Cardiac muscle cell (in vitro differentiated cells and primary cell): ENCODE measurements at regions not wholly inside any gene's neighbourhood (a gene's known extent, or its start where the extent isn't known, plus 50 kb on each side); places are given as distances from the start of the nearest gene placed in this dataset.

Experiments
- DNase-seq, 2 donors: peaks; one replicate each; pipeline versions ENCODE4 v3.0.0 to v3.0.0-alpha.2; 2010 to 2017; ENCODE audit warnings: low read depth in 1 of 2, low spot score in 1 of 2
- H3K27ac ChIP-seq: fragments of 200-600 bp; sonication (generic); 2 replicates; pipeline ENCODE4 v1.5.1; 2016
- H3K27me3 ChIP-seq: fragments of 200-600 bp; sonication (generic); 2 replicates; pipeline ENCODE4 v1.6.0; 2016; ENCODE audit warnings: control low read depth
- H3K36me3 ChIP-seq: fragments of 200-600 bp; sonication (generic); 2 replicates; pipeline ENCODE4 v1.5.1; 2016; ENCODE audit warnings: control low read depth
- H3K4me1 ChIP-seq: fragments of 200-600 bp; sonication (generic); 2 replicates; pipeline ENCODE4 v1.8.1; 2017; ENCODE audit warnings: low read depth, mild to moderate bottlenecking, mixed run types
- H3K4me3 ChIP-seq: fragments of 200-600 bp; sonication (generic); 2 replicates; pipeline ENCODE4 v1.5.1; 2016; ENCODE audit warnings: mild to moderate bottlenecking
- H3K9me3 ChIP-seq: fragments of 200-600 bp; sonication (generic); 2 replicates; pipeline ENCODE4 v1.5.1; 2017; ENCODE audit warnings: low read depth, mild to moderate bottlenecking, control low read depth
- TF ChIP-seq, protein P1 (sequence below): IDR thresholded peaks from 2 replicates; pipeline ENCODE4 v1.5.1; 2012; ENCODE audit warnings: low read depth, mild to moderate bottlenecking, low read length

DNA sequence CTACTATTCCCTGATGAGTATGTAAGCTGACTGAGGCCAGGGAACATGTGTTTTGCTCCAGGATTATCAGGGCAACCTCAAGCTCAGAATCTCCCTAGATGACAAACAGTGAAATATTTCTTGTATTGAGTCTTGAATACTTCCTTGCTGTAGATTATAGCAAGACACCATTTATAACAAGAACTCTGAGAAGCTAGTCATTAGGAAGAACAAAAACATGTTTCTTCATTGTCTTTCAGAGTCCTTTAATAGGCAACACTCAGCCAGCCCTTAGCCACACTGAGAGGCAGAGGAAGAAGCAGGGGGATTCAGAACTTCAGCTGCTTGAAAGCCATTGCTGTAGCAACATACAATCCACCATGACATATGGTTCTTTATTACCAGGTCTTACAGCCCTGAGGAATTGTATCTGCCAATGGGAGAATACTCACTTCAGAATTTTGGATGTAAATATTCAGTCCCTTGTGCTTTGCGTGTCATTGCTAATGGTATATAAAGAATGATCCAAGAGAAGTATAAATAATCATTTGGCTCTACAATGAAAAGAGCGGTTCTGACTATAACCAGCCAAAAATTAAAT lies 117.5 kb upstream of the NCKAP5 start:
- Histone ChIP-seq H3K27me3 (no peaks in the 10 kb centered on the region), H3K4me1 (no peaks in the 10 kb centered on the region), H3K4me3 (no peak overlapping the region), H3K27ac (no peak overlapping the region), H3K36me3 (no peaks in the 10 kb centered on the region), H3K9me3 (no peaks in the 10 kb centered on the region)
- TF ChIP-seq, protein P1, sequence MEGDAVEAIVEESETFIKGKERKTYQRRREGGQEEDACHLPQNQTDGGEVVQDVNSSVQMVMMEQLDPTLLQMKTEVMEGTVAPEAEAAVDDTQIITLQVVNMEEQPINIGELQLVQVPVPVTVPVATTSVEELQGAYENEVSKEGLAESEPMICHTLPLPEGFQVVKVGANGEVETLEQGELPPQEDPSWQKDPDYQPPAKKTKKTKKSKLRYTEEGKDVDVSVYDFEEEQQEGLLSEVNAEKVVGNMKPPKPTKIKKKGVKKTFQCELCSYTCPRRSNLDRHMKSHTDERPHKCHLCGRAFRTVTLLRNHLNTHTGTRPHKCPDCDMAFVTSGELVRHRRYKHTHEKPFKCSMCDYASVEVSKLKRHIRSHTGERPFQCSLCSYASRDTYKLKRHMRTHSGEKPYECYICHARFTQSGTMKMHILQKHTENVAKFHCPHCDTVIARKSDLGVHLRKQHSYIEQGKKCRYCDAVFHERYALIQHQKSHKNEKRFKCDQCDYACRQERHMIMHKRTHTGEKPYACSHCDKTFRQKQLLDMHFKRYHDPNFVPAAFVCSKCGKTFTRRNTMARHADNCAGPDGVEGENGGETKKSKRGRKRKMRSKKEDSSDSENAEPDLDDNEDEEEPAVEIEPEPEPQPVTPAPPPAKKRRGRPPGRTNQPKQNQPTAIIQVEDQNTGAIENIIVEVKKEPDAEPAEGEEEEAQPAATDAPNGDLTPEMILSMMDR, result no peak
- no peak for DNase-seq

DNA sequence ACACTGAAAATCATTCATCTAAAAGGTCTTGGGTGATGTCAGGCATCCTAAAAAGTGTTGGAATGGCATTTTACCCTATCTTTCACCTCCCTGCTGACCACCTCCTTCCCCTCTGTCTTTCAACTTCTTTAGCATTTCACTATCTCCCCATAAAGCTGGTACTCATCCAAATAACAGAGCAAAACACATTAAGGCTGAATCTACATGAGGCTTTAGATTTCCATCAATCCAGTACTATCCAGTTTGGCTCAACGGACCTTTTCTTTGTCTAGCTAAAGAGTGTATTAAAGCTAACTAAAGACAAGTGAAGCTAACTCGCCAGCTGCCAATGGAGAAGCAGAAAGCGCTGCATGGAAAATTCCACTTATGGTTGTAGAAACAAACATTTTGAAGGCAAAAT lies 122.5 kb upstream of the NCKAP5 start:
- DNase-seq, result no peak
- TF ChIP-seq, protein P1, result no peak

DNA sequence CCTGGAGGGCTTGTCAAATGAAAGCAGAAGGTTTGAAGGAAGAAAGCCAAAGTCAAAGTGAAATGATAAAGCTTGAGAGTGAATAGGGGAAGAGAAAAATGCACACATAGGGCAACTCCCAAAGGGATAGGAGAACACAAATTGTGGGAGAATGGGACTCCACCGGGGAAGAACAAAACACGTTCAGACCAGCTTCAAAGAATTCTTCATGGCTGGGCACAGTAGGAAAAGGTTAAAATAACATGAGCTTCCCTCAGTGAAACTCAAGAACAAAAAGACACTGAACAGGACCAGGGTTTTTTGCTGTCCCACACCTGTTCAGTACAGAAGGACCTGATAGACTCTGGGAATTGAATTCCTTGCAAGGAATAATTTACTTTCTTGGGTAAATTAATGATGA lies 123.1 kb upstream of the NCKAP5 start:
- no peak overlapping the region for H3K4me3 ChIP-seq
- no peaks in the 10 kb centered on the region for H3K9me3 ChIP-seq
- no peak overlapping the region for H3K27ac ChIP-seq
- H3K27me3 ChIP-seq, result no peaks in the 10 kb centered on the region
- H3K4me1 ChIP-seq, result no peaks in the 10 kb centered on the region
- DNase-seq, result no peak
- H3K36me3 ChIP-seq, result no peaks in the 10 kb centered on the region
- TF ChIP-seq, protein P1, result no peak

More for the DNA sequence above, 122.5 kb upstream of the NCKAP5 start:
- H3K27ac ChIP-seq, result no peak overlapping the region
- no peaks in the 10 kb centered on the region for H3K9me3 ChIP-seq
- H3K27me3 ChIP-seq, result no peaks in the 10 kb centered on the region
- no peaks in the 10 kb centered on the region for H3K36me3 ChIP-seq
- no peak overlapping the region for H3K4me3 ChIP-seq
- H3K4me1 ChIP-seq, result no peaks in the 10 kb centered on the region

DNA sequence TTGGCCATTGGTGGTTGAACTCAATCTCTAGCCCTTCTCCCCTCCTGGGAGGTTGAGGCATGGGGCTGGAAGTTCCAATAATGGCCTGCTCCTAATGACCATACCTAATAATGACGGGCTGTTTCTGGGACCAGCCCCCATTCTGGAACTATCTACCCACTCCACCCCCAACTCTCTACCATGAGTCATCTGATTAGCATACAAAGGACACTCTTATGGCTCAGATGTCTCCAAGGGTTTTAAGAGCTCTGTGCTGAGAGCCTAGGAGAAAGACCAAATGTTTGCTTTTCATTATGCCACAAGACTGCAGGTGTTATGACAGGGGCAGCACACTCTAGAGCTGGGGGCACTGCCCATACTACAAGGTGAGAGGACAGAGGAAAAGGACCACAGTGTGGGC lies 137.0 kb upstream of the NCKAP5 start:
- TF ChIP-seq, protein P1, result no peak
- no peak overlapping the region for H3K27ac ChIP-seq
- no peak overlapping the region for H3K4me3 ChIP-seq
- no peaks in the 10 kb centered on the region for H3K36me3 ChIP-seq
- no peaks in the 10 kb centered on the region for H3K4me1 ChIP-seq
- no peaks in the 10 kb centered on the region for H3K9me3 ChIP-seq
- H3K27me3 ChIP-seq, result no peaks in the 10 kb centered on the region
- no peak for DNase-seq

DNA sequence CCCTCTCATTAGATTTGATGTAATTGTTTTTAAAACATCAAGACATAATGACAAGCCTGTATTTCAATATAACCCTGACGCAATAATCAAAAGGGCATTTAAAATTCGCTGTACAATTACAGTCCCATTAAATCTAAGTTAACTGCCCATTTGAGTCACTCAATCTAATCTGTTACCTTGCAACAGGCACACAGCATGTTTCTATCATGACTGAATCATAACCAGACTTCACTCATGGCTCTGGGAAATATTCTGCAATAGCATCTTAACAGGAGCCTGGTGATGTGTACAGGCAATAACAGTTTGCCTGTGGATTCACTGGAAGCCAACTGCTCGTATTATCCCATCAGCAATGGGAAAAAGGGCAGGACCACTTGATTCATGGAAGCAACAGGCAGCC lies 142.3 kb upstream of the NCKAP5 start:
- TF ChIP-seq, protein P1, result no peak
- H3K4me3 ChIP-seq, result no peak overlapping the region
- H3K27ac ChIP-seq, result no peak overlapping the region
- no peaks in the 10 kb centered on the region for H3K36me3 ChIP-seq
- H3K27me3 ChIP-seq, result no peaks in the 10 kb centered on the region
- DNase-seq, result no peak
- H3K9me3 ChIP-seq, result no peaks in the 10 kb centered on the region
- H3K4me1 ChIP-seq, result no peaks in the 10 kb centered on the region

DNA sequence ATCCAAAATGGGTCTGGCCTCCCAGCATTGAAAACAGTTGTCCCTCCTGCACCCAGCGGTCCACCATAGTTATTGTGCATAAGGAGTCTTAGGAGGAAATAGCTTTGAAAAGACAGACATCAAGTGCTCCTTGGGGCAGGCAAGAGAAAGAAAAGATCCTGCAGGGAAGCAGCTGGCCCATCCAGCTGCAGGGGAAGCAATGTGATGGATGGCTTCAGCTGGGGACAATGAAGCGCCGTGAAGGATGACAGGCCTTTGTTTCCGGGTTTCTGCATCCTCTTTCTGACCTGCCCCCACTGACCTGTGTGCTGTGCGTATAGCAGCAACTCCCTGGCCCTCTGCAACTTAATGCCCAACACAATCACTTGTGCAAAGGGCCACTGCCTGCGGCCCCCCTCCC lies 142.9 kb upstream of the NCKAP5 start:
- H3K4me3 ChIP-seq, result no peak overlapping the region
- H3K9me3 ChIP-seq, result no peaks in the 10 kb centered on the region
- H3K36me3 ChIP-seq, result no peaks in the 10 kb centered on the region
- no peak overlapping the region for H3K27ac ChIP-seq
- DNase-seq, result no peak
- TF ChIP-seq, protein P1, result no peak
- no peaks in the 10 kb centered on the region for H3K27me3 ChIP-seq
- no peaks in the 10 kb centered on the region for H3K4me1 ChIP-seq
